Thyroid gland (tissue), 4 donors: ENCODE measurements at regions not wholly inside any gene's neighbourhood (a gene's known extent, or its start where the extent isn't known, plus 50 kb on each side); places are given as distances from the start of the nearest gene placed in this dataset.

ENCODE experiments used
- POLR2A ChIP-seq, 2 donors: fragments of 450-650 bp; IDR thresholded peaks; one replicate each; pipeline ENCODE4 v1.6.1; 2017; ENCODE audit warnings: antibody characterized with exemption in 2 of 2, mild to moderate bottlenecking in 2 of 2, moderate library complexity in 1 of 2
- TF ChIP-seq, protein P1 (sequence below), 6 experiments: fragments of 200-600 bp in 3 of 6; fragments of 450-650 bp in 3 of 6; sonication (generic) in 3 of 6; IDR thresholded peaks; one replicate each; pipeline ENCODE4 v1.5.1; 2016 to 2019; ENCODE audit warnings: antibody characterized with exemption in 6 of 6, mild to moderate bottlenecking in 2 of 6, inconsistent platforms in 1 of 6, moderate library complexity in 1 of 6

DNA sequence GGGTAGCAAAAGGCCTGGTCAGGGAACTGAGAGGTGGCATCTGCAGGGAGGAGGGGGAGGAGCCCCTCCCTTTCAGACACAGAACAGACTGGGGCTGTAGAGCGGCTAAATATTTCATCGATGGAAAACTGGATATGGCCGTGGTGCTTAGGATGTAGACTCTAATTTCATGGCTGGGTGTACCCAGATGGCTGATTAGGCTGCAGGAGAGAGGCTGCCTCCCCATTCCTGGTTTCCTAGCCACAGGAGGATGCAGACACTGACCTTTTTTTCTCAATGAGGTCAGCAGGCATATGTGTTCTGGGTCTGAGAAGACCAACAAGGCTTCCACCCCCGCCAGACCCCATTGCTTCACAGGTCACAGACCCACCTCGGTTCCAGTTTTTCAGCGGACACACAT, 58.1 kb upstream of the CALM2 start:
- TF ChIP-seq, protein P1, sequence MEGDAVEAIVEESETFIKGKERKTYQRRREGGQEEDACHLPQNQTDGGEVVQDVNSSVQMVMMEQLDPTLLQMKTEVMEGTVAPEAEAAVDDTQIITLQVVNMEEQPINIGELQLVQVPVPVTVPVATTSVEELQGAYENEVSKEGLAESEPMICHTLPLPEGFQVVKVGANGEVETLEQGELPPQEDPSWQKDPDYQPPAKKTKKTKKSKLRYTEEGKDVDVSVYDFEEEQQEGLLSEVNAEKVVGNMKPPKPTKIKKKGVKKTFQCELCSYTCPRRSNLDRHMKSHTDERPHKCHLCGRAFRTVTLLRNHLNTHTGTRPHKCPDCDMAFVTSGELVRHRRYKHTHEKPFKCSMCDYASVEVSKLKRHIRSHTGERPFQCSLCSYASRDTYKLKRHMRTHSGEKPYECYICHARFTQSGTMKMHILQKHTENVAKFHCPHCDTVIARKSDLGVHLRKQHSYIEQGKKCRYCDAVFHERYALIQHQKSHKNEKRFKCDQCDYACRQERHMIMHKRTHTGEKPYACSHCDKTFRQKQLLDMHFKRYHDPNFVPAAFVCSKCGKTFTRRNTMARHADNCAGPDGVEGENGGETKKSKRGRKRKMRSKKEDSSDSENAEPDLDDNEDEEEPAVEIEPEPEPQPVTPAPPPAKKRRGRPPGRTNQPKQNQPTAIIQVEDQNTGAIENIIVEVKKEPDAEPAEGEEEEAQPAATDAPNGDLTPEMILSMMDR (IDR thresholded peaks at IDR 0.05) = no peak
- TF ChIP-seq POLR2A (IDR thresholded peaks at IDR 0.05) = no peak
